ENCODE measurements at regions not wholly inside any gene's neighbourhood (a gene's known extent, or its start where the extent isn't known, plus 50 kb on each side); places are given as distances from the start of the nearest gene placed in this dataset.

DNA sequence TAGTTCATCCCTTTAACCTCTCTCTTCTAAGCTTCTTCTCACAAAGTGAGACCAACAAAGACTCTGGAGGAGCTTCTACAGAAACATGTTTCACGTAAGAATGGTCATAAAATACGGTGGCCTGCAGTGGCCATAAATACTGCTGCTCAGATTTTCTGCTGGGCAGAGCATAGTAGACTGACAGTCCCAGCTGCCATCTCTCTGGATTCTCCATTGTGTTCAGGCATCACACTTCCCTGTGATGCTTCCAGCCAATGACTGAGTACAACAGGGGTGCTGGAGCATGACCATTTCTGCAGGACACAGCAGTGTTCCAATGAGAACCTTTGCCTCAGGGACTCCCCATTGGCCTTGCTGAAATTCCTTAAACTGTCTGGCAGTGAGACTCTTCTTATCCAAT lies 392.6 kb downstream of the MMUT start:
- Histone ChIP-seq H3K9me3 (ENCODE audit: control insufficient read depth in 1 of 2, low read length in 2 of 2) (no peaks in the 10 kb centered on the region), H3K27me3 (ENCODE audit: insufficient read depth, low read length) (no peaks in the 10 kb centered on the region), H3K4me3 (ENCODE audit: low read length in 2 of 2) (no peak overlapping the region), H3K4me1 (ENCODE audit: insufficient read depth, low read length) (no peaks in the 10 kb centered on the region), H3K36me3 (ENCODE audit: insufficient read depth, low read length) (no peaks in the 10 kb centered on the region), H3K27ac (ENCODE audit: low read depth, low read length) (no peak overlapping the region)
- ChIA-PET CTCF (ENCODE audit: partially characterized antibody) (interaction anchor here (0.6 kb wide), 1 partner anchor 1193 kb away, joined by 3 read pairs; no protein-coding TSS in a partner anchor), POLR2A (ENCODE audit: partially characterized antibody) (no interaction called here)
- no peak for DNase-seq
- no peak overlapping the region for H3K27ac Mint-ChIP-seq
- H3K4me1 Mint-ChIP-seq = no peaks in the 10 kb centered on the region
- H3K36me3 Mint-ChIP-seq = no peaks in the 10 kb centered on the region
- H3K9me3 Mint-ChIP-seq = peaks cover 0 to 12% (median 6%) of the 10 kb centered on the region in 8 donors
- intact Hi-C loops (cut with micrococcal nuclease) = no loop called here
- H3K27me3 Mint-ChIP-seq = no peaks in the 10 kb centered on the region
- no peak overlapping the region for H3K4me3 Mint-ChIP-seq

DNA sequence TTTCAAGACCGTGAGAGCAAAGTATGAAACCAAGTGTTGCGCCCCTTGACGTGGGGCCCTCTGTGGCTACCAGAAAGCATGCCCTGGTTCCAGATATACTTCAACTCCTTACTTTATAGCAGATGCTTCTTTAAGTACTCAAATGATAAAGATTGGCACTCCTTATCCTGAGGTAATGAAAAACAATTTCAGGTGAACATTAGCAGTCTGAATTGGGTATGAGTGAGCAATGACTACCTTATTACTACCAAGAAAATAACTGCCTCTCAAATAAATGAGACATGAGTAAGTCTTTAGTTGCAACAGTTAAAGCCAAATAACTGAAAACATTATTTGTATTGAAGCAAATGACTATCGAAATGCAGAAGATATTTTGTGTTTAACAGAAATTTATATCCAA lies 408.7 kb downstream of the MMUT start:
- no peak overlapping the region for H3K4me3 ChIP-seq (ENCODE audit: low read length in 2 of 2)
- H3K9me3 ChIP-seq (ENCODE audit: control insufficient read depth in 1 of 2, low read length in 2 of 2) = no peaks in the 10 kb centered on the region
- Mint-ChIP-seq H3K9me3 (peaks cover 0 to 18% (median 4%) of the 10 kb centered on the region in 8 donors), H3K27ac (no peak overlapping the region), H3K4me3 (no peak overlapping the region), H3K36me3 (no peaks in the 10 kb centered on the region), H3K27me3 (no peaks in the 10 kb centered on the region), H3K4me1 (no peaks in the 10 kb centered on the region)
- no peak overlapping the region for H3K27ac ChIP-seq (ENCODE audit: low read depth, low read length)
- no peak for DNase-seq
- POLR2A ChIA-PET (ENCODE audit: partially characterized antibody) = no interaction called here
- intact Hi-C loops (cut with micrococcal nuclease) = no loop called here
- no peaks in the 10 kb centered on the region for H3K27me3 ChIP-seq (ENCODE audit: insufficient read depth, low read length)
- no peaks in the 10 kb centered on the region for H3K36me3 ChIP-seq (ENCODE audit: insufficient read depth, low read length)
- H3K4me1 ChIP-seq (ENCODE audit: insufficient read depth, low read length) = no peaks in the 10 kb centered on the region
- CTCF ChIA-PET (ENCODE audit: partially characterized antibody) = no interaction called here

DNA sequence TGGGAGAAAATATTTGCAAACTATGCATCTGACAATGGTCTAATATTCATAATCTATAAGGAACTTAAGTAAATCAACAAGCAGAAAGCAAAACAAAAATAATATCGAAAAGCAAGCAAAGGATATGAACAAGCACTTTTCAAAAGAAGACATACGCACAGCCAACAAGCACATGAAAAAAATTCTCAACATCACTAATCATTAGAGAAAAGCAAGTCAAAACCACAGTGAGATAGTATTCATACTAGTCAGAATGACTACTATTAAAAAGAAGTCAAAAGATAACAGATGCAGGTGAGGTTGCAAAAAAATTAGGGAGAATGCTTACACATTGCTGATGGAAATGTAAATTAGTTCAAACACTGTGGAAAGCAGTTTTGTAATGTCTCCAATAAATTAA lies 410.2 kb downstream of the MMUT start:
- H3K4me3 ChIP-seq (ENCODE audit: low read length in 2 of 2) = no peak overlapping the region
- peaks cover 0 to 13% (median under 1%) of the 10 kb centered on the region in 8 donors for H3K9me3 Mint-ChIP-seq
- no peaks in the 10 kb centered on the region for H3K4me1 Mint-ChIP-seq
- H3K4me3 Mint-ChIP-seq = no peak overlapping the region
- H3K27ac ChIP-seq (ENCODE audit: low read depth, low read length) = no peak overlapping the region
- DNase-seq = no peak
- H3K27ac Mint-ChIP-seq = no peak overlapping the region
- ChIA-PET POLR2A (ENCODE audit: partially characterized antibody) (no interaction called here), CTCF (ENCODE audit: partially characterized antibody) (no interaction called here)
- no peaks in the 10 kb centered on the region for H3K4me1 ChIP-seq (ENCODE audit: insufficient read depth, low read length)
- H3K36me3 ChIP-seq (ENCODE audit: insufficient read depth, low read length) = no peaks in the 10 kb centered on the region
- H3K27me3 ChIP-seq (ENCODE audit: insufficient read depth, low read length) = no peaks in the 10 kb centered on the region
- no peaks in the 10 kb centered on the region for H3K9me3 ChIP-seq (ENCODE audit: control insufficient read depth in 1 of 2, low read length in 2 of 2)
- intact Hi-C loops (cut with micrococcal nuclease) = no loop called here
- H3K36me3 Mint-ChIP-seq = no peaks in the 10 kb centered on the region
- no peaks in the 10 kb centered on the region for H3K27me3 Mint-ChIP-seq

DNA sequence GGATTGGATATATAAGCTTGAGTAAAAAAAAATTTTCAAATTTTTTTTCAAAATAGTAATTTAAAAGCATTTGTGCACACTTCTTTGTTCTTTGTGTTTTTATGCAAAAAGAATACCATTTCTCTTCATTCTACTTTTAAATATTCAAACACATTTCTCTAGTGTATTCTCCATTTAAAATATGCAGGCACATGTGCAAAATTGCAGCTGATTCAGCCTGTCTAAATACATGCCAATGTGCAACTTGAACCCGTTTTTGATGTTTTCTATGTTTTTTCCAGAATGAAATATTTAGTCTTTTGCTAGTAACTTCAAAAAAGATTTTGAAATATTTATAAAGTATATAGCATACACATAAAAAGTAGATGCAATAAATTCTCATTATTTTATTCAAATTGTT lies 411.8 kb downstream of the MMUT start:
- no peaks in the 10 kb centered on the region for H3K4me1 Mint-ChIP-seq
- H3K4me3 Mint-ChIP-seq = no peak overlapping the region
- Histone ChIP-seq H3K4me3 (ENCODE audit: low read length in 2 of 2) (no peak overlapping the region), H3K27me3 (ENCODE audit: insufficient read depth, low read length) (no peaks in the 10 kb centered on the region), H3K9me3 (ENCODE audit: control insufficient read depth in 1 of 2, low read length in 2 of 2) (no peaks in the 10 kb centered on the region), H3K27ac (ENCODE audit: low read depth, low read length) (no peak overlapping the region), H3K4me1 (ENCODE audit: insufficient read depth, low read length) (no peaks in the 10 kb centered on the region), H3K36me3 (ENCODE audit: insufficient read depth, low read length) (no peaks in the 10 kb centered on the region)
- no peak for DNase-seq
- no peak overlapping the region for H3K27ac Mint-ChIP-seq
- POLR2A ChIA-PET (ENCODE audit: partially characterized antibody) = no interaction called here
- H3K36me3 Mint-ChIP-seq = no peaks in the 10 kb centered on the region
- H3K9me3 Mint-ChIP-seq = peaks cover 0 to 11% (median 0%) of the 10 kb centered on the region in 8 donors
- no peaks in the 10 kb centered on the region for H3K27me3 Mint-ChIP-seq
- CTCF ChIA-PET (ENCODE audit: partially characterized antibody) = no interaction called here
- intact Hi-C loops (cut with micrococcal nuclease) = no loop called here

DNA sequence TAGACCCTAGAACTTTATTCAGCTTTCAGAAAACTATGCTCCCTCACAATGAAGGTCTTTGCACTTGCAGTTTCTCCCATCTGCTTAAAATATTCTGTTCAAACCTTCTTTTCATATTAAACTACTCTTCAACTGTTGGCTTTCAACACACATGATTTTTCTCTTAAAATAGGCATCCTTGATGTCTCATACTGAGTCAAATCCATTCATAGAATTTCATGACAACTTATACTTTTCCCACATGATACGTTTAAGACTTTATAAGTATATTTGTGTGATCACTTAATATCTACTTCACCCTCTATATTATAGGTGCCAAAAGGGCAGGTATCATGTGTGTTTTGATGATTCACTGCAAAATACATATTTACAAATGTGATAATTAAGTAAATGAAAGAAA lies 412.5 kb downstream of the MMUT start:
- Mint-ChIP-seq H3K36me3 (no peaks in the 10 kb centered on the region), H3K27ac (no peak overlapping the region), H3K4me1 (no peaks in the 10 kb centered on the region), H3K27me3 (no peaks in the 10 kb centered on the region), H3K9me3 (peaks cover 0 to 14% (median 3%) of the 10 kb centered on the region in 8 donors), H3K4me3 (no peak overlapping the region)
- no peak overlapping the region for H3K4me3 ChIP-seq (ENCODE audit: low read length in 2 of 2)
- POLR2A ChIA-PET (ENCODE audit: partially characterized antibody) = no interaction called here
- DNase-seq = no peak
- H3K4me1 ChIP-seq (ENCODE audit: insufficient read depth, low read length) = no peaks in the 10 kb centered on the region
- no peak overlapping the region for H3K27ac ChIP-seq (ENCODE audit: low read depth, low read length)
- no peaks in the 10 kb centered on the region for H3K36me3 ChIP-seq (ENCODE audit: insufficient read depth, low read length)
- CTCF ChIA-PET (ENCODE audit: partially characterized antibody) = no interaction called here
- intact Hi-C loops (cut with micrococcal nuclease) = no loop called here
- H3K9me3 ChIP-seq (ENCODE audit: control insufficient read depth in 1 of 2, low read length in 2 of 2) = no peaks in the 10 kb centered on the region
- H3K27me3 ChIP-seq (ENCODE audit: insufficient read depth, low read length) = no peaks in the 10 kb centered on the region

DNA sequence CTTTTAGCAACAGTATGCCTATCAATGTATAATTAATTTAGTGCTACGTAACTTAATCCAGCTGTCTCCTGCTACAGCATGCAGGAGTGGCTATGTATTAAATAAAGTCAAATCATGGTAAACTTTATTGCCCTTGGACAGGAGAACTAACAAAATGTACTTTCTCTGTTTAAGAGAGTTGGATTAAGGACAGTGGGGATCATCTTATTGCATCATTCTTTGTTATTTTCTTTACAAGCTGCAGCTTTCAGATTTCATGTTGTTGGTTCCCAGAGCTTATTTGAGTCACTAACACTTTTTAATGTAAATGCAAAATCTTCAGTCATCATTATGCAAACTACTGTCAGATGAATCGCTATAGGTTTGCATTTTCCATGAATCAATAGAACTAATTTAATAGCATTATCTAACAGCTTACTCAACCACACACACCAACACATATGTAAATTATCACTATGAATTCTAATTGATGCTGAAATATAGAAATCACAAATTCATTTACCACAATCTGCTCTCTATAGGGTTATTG lies 424.7 kb downstream of the MMUT start:
- no peaks in the 10 kb centered on the region for H3K4me1 ChIP-seq (ENCODE audit: insufficient read depth, low read length)
- H3K4me3 Mint-ChIP-seq = no peak overlapping the region
- DNase-seq = no peak
- CTCF ChIA-PET (ENCODE audit: partially characterized antibody) = no interaction called here
- H3K4me3 ChIP-seq (ENCODE audit: low read length in 2 of 2) = no peak overlapping the region
- H3K9me3 Mint-ChIP-seq = peaks cover 0 to 13% (median 4%) of the 10 kb centered on the region in 8 donors
- H3K27ac ChIP-seq (ENCODE audit: low read depth, low read length) = no peak overlapping the region
- intact Hi-C loops (cut with micrococcal nuclease) = no loop called here
- no peaks in the 10 kb centered on the region for H3K9me3 ChIP-seq (ENCODE audit: control insufficient read depth in 1 of 2, low read length in 2 of 2)
- no peaks in the 10 kb centered on the region for H3K27me3 Mint-ChIP-seq
- no peaks in the 10 kb centered on the region for H3K36me3 Mint-ChIP-seq
- POLR2A ChIA-PET (ENCODE audit: partially characterized antibody) = no interaction called here
- H3K4me1 Mint-ChIP-seq = no peaks in the 10 kb centered on the region
- no peaks in the 10 kb centered on the region for H3K27me3 ChIP-seq (ENCODE audit: insufficient read depth, low read length)
- no peaks in the 10 kb centered on the region for H3K36me3 ChIP-seq (ENCODE audit: insufficient read depth, low read length)
- no peak overlapping the region for H3K27ac Mint-ChIP-seq

DNA sequence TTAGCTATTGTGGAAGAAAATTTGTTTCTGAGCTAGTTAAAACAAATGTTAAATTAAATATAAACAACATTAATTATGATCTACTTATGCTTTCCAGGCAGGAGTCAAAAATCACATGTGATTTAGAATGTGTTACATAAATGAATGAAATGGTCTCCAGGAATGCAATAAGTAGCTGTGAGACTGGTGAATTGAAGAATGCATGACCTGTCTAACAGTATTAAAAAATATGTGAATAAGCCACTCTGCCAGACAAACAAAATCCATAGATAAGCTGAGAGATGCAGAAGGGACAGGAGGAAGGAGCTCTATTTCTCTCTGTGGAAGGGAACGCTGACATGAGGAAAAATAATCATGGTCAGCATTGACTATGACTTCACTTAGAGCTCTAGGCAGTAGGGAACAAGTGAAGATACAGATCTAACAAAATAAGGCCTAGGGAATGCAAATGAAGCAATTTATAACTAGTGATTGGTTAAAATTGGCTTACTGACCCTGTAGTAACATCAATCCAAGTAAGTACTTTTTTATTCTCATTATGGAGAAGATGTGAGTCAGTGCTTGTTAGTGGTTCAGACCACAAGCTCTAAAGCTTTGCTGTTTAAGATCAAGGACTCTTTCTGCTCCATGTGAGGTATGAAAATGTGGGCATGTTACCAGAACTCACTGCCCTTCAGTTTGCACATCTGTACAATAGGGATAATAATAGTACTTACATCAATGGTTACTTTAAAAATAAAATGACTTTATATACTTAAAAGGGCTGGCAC lies 432.6 kb downstream of the MMUT start:
- intact Hi-C loops (cut with micrococcal nuclease) = no loop called here
- Histone ChIP-seq H3K27me3 (ENCODE audit: insufficient read depth, low read length) (no peaks in the 10 kb centered on the region), H3K9me3 (ENCODE audit: control insufficient read depth in 1 of 2, low read length in 2 of 2) (no peaks in the 10 kb centered on the region), H3K4me3 (ENCODE audit: low read length in 2 of 2) (no peak overlapping the region), H3K27ac (ENCODE audit: low read depth, low read length) (no peak overlapping the region), H3K36me3 (ENCODE audit: insufficient read depth, low read length) (no peaks in the 10 kb centered on the region), H3K4me1 (ENCODE audit: insufficient read depth, low read length) (no peaks in the 10 kb centered on the region)
- no peak for DNase-seq
- POLR2A ChIA-PET (ENCODE audit: partially characterized antibody) = no interaction called here
- Mint-ChIP-seq H3K4me3 (no peak overlapping the region), H3K9me3 (peaks cover 2 to 7% (median 3%) of the 10 kb centered on the region in 8 donors), H3K4me1 (no peaks in the 10 kb centered on the region), H3K27me3 (no peaks in the 10 kb centered on the region), H3K27ac (no peak overlapping the region), H3K36me3 (no peaks in the 10 kb centered on the region)
- CTCF ChIA-PET (ENCODE audit: partially characterized antibody) = no interaction called here
